ENCODE measurements at regions not wholly inside any gene's neighbourhood (a gene's known extent, or its start where the extent isn't known, plus 50 kb on each side); places are given as distances from the start of the nearest gene placed in this dataset.

- H3K27me3 ChIP-seq (ENCODE audit: low read length): no peaks in the 10 kb centered on the region
- H3K79me2 ChIP-seq (ENCODE audit: low read length): no peaks in the 10 kb centered on the region
- H3K4me3 ChIP-seq (ENCODE audit: low read length): no peak overlapping the region
- no peak overlapping the region for H3K27ac ChIP-seq (ENCODE audit: low read length)
- no peak overlapping the region for H2AFZ ChIP-seq (ENCODE audit: low read length)
- H3K4me1 ChIP-seq (ENCODE audit: low read length): no peaks in the 10 kb centered on the region
- no peak for DNase-seq
- no peaks in the 10 kb centered on the region for H3K36me3 ChIP-seq (ENCODE audit: insufficient read depth, low read length)
- H3K9me2 ChIP-seq (replicated peaks; ENCODE audit: insufficient read depth, low read length): no peaks in the 10 kb centered on the region
- H3K9ac ChIP-seq (ENCODE audit: low read length): no peak overlapping the region
- no peak overlapping the region for H3K4me2 ChIP-seq (ENCODE audit: low read depth, low read length, poor library complexity, severe bottlenecking)
- H4K20me1 ChIP-seq (ENCODE audit: insufficient read depth, low read depth, low read length): no peaks in the 10 kb centered on the region
- peaks cover 12% of the 10 kb centered on the region; the same call in 1 of the 2 replicates for H3K9me3 ChIP-seq (ENCODE audit: low read length)
Measured at GRCh38 chr9:80359291-80359690, 787.5 kb downstream of the TLE4 start.

GRCh38 chr9:80352967-80353366, 781.2 kb downstream of the TLE4 start:
- H3K4me1 ChIP-seq (ENCODE audit: low read length): no peaks in the 10 kb centered on the region
- no peaks in the 10 kb centered on the region for H3K79me2 ChIP-seq (ENCODE audit: low read length)
- no peak for DNase-seq
- no peaks in the 10 kb centered on the region for H4K20me1 ChIP-seq (ENCODE audit: insufficient read depth, low read depth, low read length)
- peaks cover 6% of the 10 kb centered on the region; the same call in 1 of the 2 replicates for H3K9me3 ChIP-seq (ENCODE audit: low read length)
- no peak overlapping the region for H3K4me3 ChIP-seq (ENCODE audit: low read length)
- no peaks in the 10 kb centered on the region for H3K27me3 ChIP-seq (ENCODE audit: low read length)
- no peak overlapping the region for H3K27ac ChIP-seq (ENCODE audit: low read length)
- H3K36me3 ChIP-seq (ENCODE audit: insufficient read depth, low read length): no peaks in the 10 kb centered on the region
- no peak overlapping the region for H3K9ac ChIP-seq (ENCODE audit: low read length)
- H2AFZ ChIP-seq (ENCODE audit: low read length): no peak overlapping the region
- H3K9me2 ChIP-seq (replicated peaks; ENCODE audit: insufficient read depth, low read length): no peaks in the 10 kb centered on the region
- no peak overlapping the region for H3K4me2 ChIP-seq (ENCODE audit: low read depth, low read length, poor library complexity, severe bottlenecking)

DNA sequence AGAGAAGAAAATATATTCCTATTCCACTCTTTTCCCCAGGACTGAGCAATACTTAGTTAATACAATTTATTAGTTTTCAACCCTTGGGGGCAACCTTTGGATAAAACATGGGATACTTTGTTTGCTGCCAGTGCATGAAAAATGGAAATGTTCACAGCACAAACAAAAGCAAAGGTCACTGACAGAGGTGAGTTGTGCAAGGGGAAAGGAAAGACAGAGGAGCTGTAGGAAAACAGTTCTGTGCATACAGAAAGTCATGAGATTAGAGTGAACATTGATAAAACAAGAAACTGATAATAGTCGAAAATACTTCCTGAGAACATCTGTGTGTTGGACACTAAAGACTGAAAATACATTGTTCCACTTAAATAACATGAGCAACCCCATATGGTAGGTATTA, 779.8 kb downstream of the TLE4 start:
- Histone ChIP-seq H3K9ac (ENCODE audit: low read length) (no peak overlapping the region), H3K4me3 (ENCODE audit: low read length) (no peak overlapping the region), H3K27me3 (ENCODE audit: low read length) (no peaks in the 10 kb centered on the region), H3K79me2 (ENCODE audit: low read length) (no peaks in the 10 kb centered on the region), H3K9me2 (replicated peaks; ENCODE audit: insufficient read depth, low read length) (no peaks in the 10 kb centered on the region), H2AFZ (ENCODE audit: low read length) (no peak overlapping the region), H3K4me2 (ENCODE audit: low read depth, low read length, poor library complexity, severe bottlenecking) (no peak overlapping the region), H3K27ac (ENCODE audit: low read length) (no peak overlapping the region), H3K36me3 (ENCODE audit: insufficient read depth, low read length) (no peaks in the 10 kb centered on the region), H4K20me1 (ENCODE audit: insufficient read depth, low read depth, low read length) (no peaks in the 10 kb centered on the region), H3K9me3 (ENCODE audit: low read length) (peaks cover 9% of the 10 kb centered on the region; the same call in 1 of the 2 replicates), H3K4me1 (ENCODE audit: low read length) (no peaks in the 10 kb centered on the region)
- no peak for DNase-seq

DNA sequence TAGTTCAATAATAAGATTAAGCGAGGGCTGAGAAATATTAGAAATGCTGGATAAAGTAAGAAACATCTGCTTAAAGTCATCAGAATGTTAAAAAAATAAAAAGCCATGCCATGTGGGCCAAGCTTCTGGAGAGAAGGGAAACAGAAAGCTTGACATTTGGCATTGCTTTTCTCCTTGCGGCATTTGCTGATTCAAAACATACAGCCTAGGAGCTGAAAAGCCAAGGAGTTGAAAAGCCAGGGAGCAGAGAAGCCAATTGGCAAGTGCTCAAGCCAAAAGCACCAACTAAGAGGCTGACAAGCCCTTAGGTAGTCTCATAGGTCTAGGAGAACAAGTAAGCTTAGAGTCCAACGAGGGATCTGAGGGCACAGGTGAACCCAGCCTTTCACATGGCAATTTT, 754.3 kb downstream of the TLE4 start:
- Histone ChIP-seq H3K79me2 (ENCODE audit: low read length) (no peaks in the 10 kb centered on the region), H4K20me1 (ENCODE audit: insufficient read depth, low read depth, low read length) (no peaks in the 10 kb centered on the region), H3K27ac (ENCODE audit: low read length) (no peak overlapping the region), H3K4me2 (ENCODE audit: low read depth, low read length, poor library complexity, severe bottlenecking) (no peak overlapping the region), H3K27me3 (ENCODE audit: low read length) (no peaks in the 10 kb centered on the region), H3K9me2 (replicated peaks; ENCODE audit: insufficient read depth, low read length) (no peaks in the 10 kb centered on the region), H3K9ac (ENCODE audit: low read length) (no peak overlapping the region), H3K4me1 (ENCODE audit: low read length) (no peaks in the 10 kb centered on the region), H3K4me3 (ENCODE audit: low read length) (no peak overlapping the region), H3K36me3 (ENCODE audit: insufficient read depth, low read length) (no peaks in the 10 kb centered on the region), H3K9me3 (ENCODE audit: low read length) (peaks cover 17% of the 10 kb centered on the region), H2AFZ (ENCODE audit: low read length) (no peak overlapping the region)
- DNase-seq: no peak

DNA sequence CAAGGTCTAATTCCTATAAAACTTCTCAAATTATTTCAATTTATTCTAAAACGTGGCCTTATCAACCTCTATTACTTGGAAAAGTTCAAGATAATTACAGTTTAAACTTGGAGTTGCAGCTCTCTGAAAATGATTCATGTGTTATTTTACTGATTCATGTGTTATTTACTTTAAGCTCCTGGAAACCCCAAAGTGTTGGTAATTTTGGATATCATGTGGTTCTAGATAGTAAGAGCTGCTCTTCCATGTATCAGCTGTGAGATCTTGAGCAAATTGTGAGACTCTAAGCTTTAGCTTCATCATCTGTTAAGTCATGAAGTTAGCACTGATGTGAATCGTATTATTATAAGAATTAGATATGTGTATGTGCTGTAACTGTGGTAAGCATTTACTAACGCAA, 749.2 kb downstream of the TLE4 start:
- Histone ChIP-seq H3K9ac (ENCODE audit: low read length) (no peak overlapping the region), H2AFZ (ENCODE audit: low read length) (no peak overlapping the region), H3K79me2 (ENCODE audit: low read length) (no peaks in the 10 kb centered on the region), H3K36me3 (ENCODE audit: insufficient read depth, low read length) (no peaks in the 10 kb centered on the region), H3K4me3 (ENCODE audit: low read length) (no peak overlapping the region), H3K4me1 (ENCODE audit: low read length) (no peaks in the 10 kb centered on the region), H3K4me2 (ENCODE audit: low read depth, low read length, poor library complexity, severe bottlenecking) (no peak overlapping the region), H4K20me1 (ENCODE audit: insufficient read depth, low read depth, low read length) (no peaks in the 10 kb centered on the region), H3K9me3 (ENCODE audit: low read length) (peaks cover 22% of the 10 kb centered on the region), H3K27ac (ENCODE audit: low read length) (no peak overlapping the region), H3K9me2 (replicated peaks; ENCODE audit: insufficient read depth, low read length) (no peaks in the 10 kb centered on the region), H3K27me3 (ENCODE audit: low read length) (no peaks in the 10 kb centered on the region)
- no peak for DNase-seq

- H2AFZ ChIP-seq (ENCODE audit: low read length): no peak overlapping the region
- no peaks in the 10 kb centered on the region for H3K9me2 ChIP-seq (replicated peaks; ENCODE audit: insufficient read depth, low read length)
- no peak overlapping the region for H3K9ac ChIP-seq (ENCODE audit: low read length)
- H3K36me3 ChIP-seq (ENCODE audit: insufficient read depth, low read length): no peaks in the 10 kb centered on the region
- DNase-seq: no peak
- no peaks in the 10 kb centered on the region for H3K27me3 ChIP-seq (ENCODE audit: low read length)
- no peaks in the 10 kb centered on the region for H4K20me1 ChIP-seq (ENCODE audit: insufficient read depth, low read depth, low read length)
- peaks cover 25% of the 10 kb centered on the region for H3K9me3 ChIP-seq (ENCODE audit: low read length)
- no peaks in the 10 kb centered on the region for H3K4me1 ChIP-seq (ENCODE audit: low read length)
- no peaks in the 10 kb centered on the region for H3K79me2 ChIP-seq (ENCODE audit: low read length)
- H3K4me2 ChIP-seq (ENCODE audit: low read depth, low read length, poor library complexity, severe bottlenecking): no peak overlapping the region
- no peak overlapping the region for H3K4me3 ChIP-seq (ENCODE audit: low read length)
- H3K27ac ChIP-seq (ENCODE audit: low read length): no peak overlapping the region
Measured at GRCh38 chr9:80320480-80320879, 748.7 kb downstream of the TLE4 start.

- Histone ChIP-seq H3K27me3 (ENCODE audit: low read length) (no peaks in the 10 kb centered on the region), H3K9me2 (replicated peaks; ENCODE audit: insufficient read depth, low read length) (no peaks in the 10 kb centered on the region), H3K27ac (ENCODE audit: low read length) (no peak overlapping the region), H4K20me1 (ENCODE audit: insufficient read depth, low read depth, low read length) (no peaks in the 10 kb centered on the region), H2AFZ (ENCODE audit: low read length) (no peak overlapping the region), H3K9me3 (ENCODE audit: low read length) (peaks cover 3% of the 10 kb centered on the region; the same call in 1 of the 2 replicates), H3K4me2 (ENCODE audit: low read depth, low read length, poor library complexity, severe bottlenecking) (no peak overlapping the region), H3K9ac (ENCODE audit: low read length) (no peak overlapping the region), H3K36me3 (ENCODE audit: insufficient read depth, low read length) (no peaks in the 10 kb centered on the region), H3K79me2 (ENCODE audit: low read length) (no peaks in the 10 kb centered on the region), H3K4me3 (ENCODE audit: low read length) (no peak overlapping the region), H3K4me1 (ENCODE audit: low read length) (no peaks in the 10 kb centered on the region)
- no peak for DNase-seq
Measured at GRCh38 chr9:80305136-80305535, 733.4 kb downstream of the TLE4 start.

GRCh38 chr9:80294955-80295354, 723.2 kb downstream of the TLE4 start:
- no peaks in the 10 kb centered on the region for H3K4me1 ChIP-seq (ENCODE audit: low read length)
- no peak overlapping the region for H3K4me2 ChIP-seq (ENCODE audit: low read depth, low read length, poor library complexity, severe bottlenecking)
- no peak for DNase-seq
- H3K27ac ChIP-seq (ENCODE audit: low read length): no peak overlapping the region
- H3K9me3 ChIP-seq (ENCODE audit: low read length): peaks cover 14% of the 10 kb centered on the region
- no peak overlapping the region for H3K4me3 ChIP-seq (ENCODE audit: low read length)
- H3K79me2 ChIP-seq (ENCODE audit: low read length): no peaks in the 10 kb centered on the region
- H3K9ac ChIP-seq (ENCODE audit: low read length): no peak overlapping the region
- H2AFZ ChIP-seq (ENCODE audit: low read length): no peak overlapping the region
- no peaks in the 10 kb centered on the region for H4K20me1 ChIP-seq (ENCODE audit: insufficient read depth, low read depth, low read length)
- H3K36me3 ChIP-seq (ENCODE audit: insufficient read depth, low read length): no peaks in the 10 kb centered on the region
- no peaks in the 10 kb centered on the region for H3K9me2 ChIP-seq (replicated peaks; ENCODE audit: insufficient read depth, low read length)
- H3K27me3 ChIP-seq (ENCODE audit: low read length): no peaks in the 10 kb centered on the region

GRCh38 chr9:80294318-80294717, 722.6 kb downstream of the TLE4 start:
- H3K4me3 ChIP-seq (ENCODE audit: low read length): no peak overlapping the region
- peaks cover 14% of the 10 kb centered on the region for H3K9me3 ChIP-seq (ENCODE audit: low read length)
- H3K9me2 ChIP-seq (replicated peaks; ENCODE audit: insufficient read depth, low read length): no peaks in the 10 kb centered on the region
- H3K4me2 ChIP-seq (ENCODE audit: low read depth, low read length, poor library complexity, severe bottlenecking): no peak overlapping the region
- no peak for DNase-seq
- H3K27me3 ChIP-seq (ENCODE audit: low read length): no peaks in the 10 kb centered on the region
- H3K36me3 ChIP-seq (ENCODE audit: insufficient read depth, low read length): no peaks in the 10 kb centered on the region
- H3K27ac ChIP-seq (ENCODE audit: low read length): no peak overlapping the region
- no peak overlapping the region for H2AFZ ChIP-seq (ENCODE audit: low read length)
- H4K20me1 ChIP-seq (ENCODE audit: insufficient read depth, low read depth, low read length): no peaks in the 10 kb centered on the region
- H3K4me1 ChIP-seq (ENCODE audit: low read length): no peaks in the 10 kb centered on the region
- H3K9ac ChIP-seq (ENCODE audit: low read length): no peak overlapping the region
- no peaks in the 10 kb centered on the region for H3K79me2 ChIP-seq (ENCODE audit: low read length)

All from Karpas-422 (cell line).